GM13976 (cell line): ENCODE measurements at regions not wholly inside any gene's neighbourhood (a gene's known extent, or its start where the extent isn't known, plus 50 kb on each side); places are given as distances from the start of the nearest gene placed in this dataset.

Source experiments
- DNase-seq: peaks from one replicate; pipeline ENCODE4 v3.0.0; 2012; ENCODE audit warnings: low spot score
- CTCF ChIP-seq: IDR thresholded peaks from 2 replicates; pipeline ENCODE4 v1.5.1; 2012; ENCODE audit warnings: borderline replicate concordance, mild to moderate bottlenecking; ENCODE audit not compliant: insufficient read depth; ENCODE audit errors: extremely low read depth, missing control alignments, control extremely low read depth
- in situ Hi-C: fragments of 300-500 bp; cut with MboI; formaldehyde crosslinking; loops from one replicate; pipeline ENCODE4 v1.12.0; 2022; ENCODE audit warnings: low sequenced_read_pairs, mixed read lengths, inconsistent platforms; ENCODE audit not compliant: unreplicated experiment

- TF ChIP-seq CTCF, result no peak
- in situ Hi-C loops, result no loop called here
- no peak for DNase-seq
Observed at GRCh38 chr4:31045724-31046318, 325.7 kb downstream of the PCDH7 start.

- no peak for TF ChIP-seq CTCF
- no peak for DNase-seq
- in situ Hi-C loops, result no loop called here
Observed at GRCh38 chr4:31051151-31051550, 331.0 kb downstream of the PCDH7 start.

GRCh38 chr4:31051565-31051964, 331.4 kb downstream of the PCDH7 start:
- in situ Hi-C loops, result no loop called here
- DNase-seq, result no peak
- TF ChIP-seq CTCF, result no peak

GRCh38 chr4:31052519-31052918, 332.4 kb downstream of the PCDH7 start:
- no peak for DNase-seq
- in situ Hi-C loops, result no loop called here
- TF ChIP-seq CTCF, result no peak

GRCh38 chr4:31053451-31053850, 333.3 kb downstream of the PCDH7 start:
- in situ Hi-C loops, result no loop called here
- TF ChIP-seq CTCF, result no peak
- DNase-seq, result no peak

GRCh38 chr4:31054295-31054694, 334.1 kb downstream of the PCDH7 start:
- in situ Hi-C loops, result no loop called here
- TF ChIP-seq CTCF, result no peak
- DNase-seq, result no peak
